Activated B cell treated with CpG ODN at 0.5 μM for 24 hours (primary cell): ENCODE measurements at regions not wholly inside any gene's neighbourhood (a gene's known extent, or its start where the extent isn't known, plus 50 kb on each side); places are given as distances from the start of the nearest gene placed in this dataset.
"Not testable (repeated sequence)": the region's sequence is repeated elsewhere in the genome, so short reads cannot be mapped to it uniquely, and the experiment has no call there.

Experiments
- ATAC-seq: fragments of 200-7000 bp; cut with Tn5 transposase; one replicate; pipeline ENCODE4 v1.10.0; 2021; ENCODE audit warnings: low read depth, mild to moderate bottlenecking, moderate library complexity
- CTCF ChIA-PET: fragments of 350-600 bp; sonication (Branson Sonifier 250); formaldehyde crosslinking; loops from one replicate; lab custom pipeline; 2021; ENCODE audit warnings: antibody characterized with exemption; lab: Charles Lee
- POLR2A ChIA-PET: fragments of 350-600 bp; sonication (Branson Sonifier 250); formaldehyde crosslinking; loops from one replicate; lab custom pipeline; 2021; ENCODE audit warnings: antibody characterized with exemption; lab: Charles Lee
- DNase-seq: peaks from one replicate; pipeline ENCODE4 v3.0.0; 2022
- H3K27ac Mint-ChIP-seq: one replicate; pipeline ENCODE4 v1.8.0; 2020; ENCODE audit warnings: mixed read lengths
- H3K27me3 Mint-ChIP-seq: one replicate; pipeline ENCODE4 v1.8.0; 2021; ENCODE audit warnings: mixed read lengths
- H3K36me3 Mint-ChIP-seq: one replicate; pipeline ENCODE4 v1.8.0; 2021; ENCODE audit warnings: low read depth, mixed read lengths
- H3K4me1 Mint-ChIP-seq: one replicate; pipeline ENCODE4 v1.8.0; 2021; ENCODE audit warnings: mixed read lengths
- H3K4me3 Mint-ChIP-seq: one replicate; pipeline ENCODE4 v1.8.0; 2020; ENCODE audit warnings: mild to moderate bottlenecking, mixed read lengths
- H3K9me3 Mint-ChIP-seq: one replicate; pipeline ENCODE4 v1.8.0; 2020; ENCODE audit warnings: mixed read lengths
- CTCF ChIP-seq: fragments of 200-600 bp; IDR thresholded peaks from one replicate; pipeline ENCODE4 v1.8.0; 2022; ENCODE audit warnings: antibody characterized with exemption, mild to moderate bottlenecking
- intact Hi-C: fragments of 100-400 bp; cut with micrococcal nuclease; formaldehyde crosslinking; loops from one replicate; pipeline ENCODE4 v1.15.1; 2024

DNA sequence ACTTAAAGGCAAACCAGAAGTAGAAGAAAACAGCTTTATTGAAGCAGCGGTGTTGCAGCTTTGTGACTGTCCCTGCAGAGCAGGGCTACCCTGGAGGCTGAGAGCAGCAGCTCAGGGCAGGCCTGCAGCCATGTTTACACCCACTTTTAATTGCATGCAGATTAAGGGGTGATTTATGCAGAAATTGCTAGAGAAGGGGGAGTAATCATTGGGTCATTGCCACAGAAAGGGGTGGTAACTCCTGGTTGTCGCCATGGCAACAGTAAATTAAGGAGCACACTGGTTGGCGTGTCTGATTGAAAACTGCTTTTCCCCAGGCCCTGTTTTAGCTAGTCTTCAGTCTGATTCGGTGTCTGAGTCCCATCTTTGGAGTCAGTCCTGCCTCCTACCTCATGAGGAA is 195.4 kb upstream of the HDAC4 start:
- H3K27ac Mint-ChIP-seq, result no peak overlapping the region
- no peak for TF ChIP-seq CTCF
- ChIA-PET POLR2A (no interaction called here), CTCF (no interaction called here)
- no peak overlapping the region for H3K4me3 Mint-ChIP-seq
- H3K9me3 Mint-ChIP-seq, result no peaks in the 10 kb centered on the region
- intact Hi-C loops, result no loop called here
- no peaks in the 10 kb centered on the region for H3K36me3 Mint-ChIP-seq
- DNase-seq, result peak; percentile 1
- ATAC-seq, result no peak
- no peaks in the 10 kb centered on the region for H3K27me3 Mint-ChIP-seq
- no peaks in the 10 kb centered on the region for H3K4me1 Mint-ChIP-seq

DNA sequence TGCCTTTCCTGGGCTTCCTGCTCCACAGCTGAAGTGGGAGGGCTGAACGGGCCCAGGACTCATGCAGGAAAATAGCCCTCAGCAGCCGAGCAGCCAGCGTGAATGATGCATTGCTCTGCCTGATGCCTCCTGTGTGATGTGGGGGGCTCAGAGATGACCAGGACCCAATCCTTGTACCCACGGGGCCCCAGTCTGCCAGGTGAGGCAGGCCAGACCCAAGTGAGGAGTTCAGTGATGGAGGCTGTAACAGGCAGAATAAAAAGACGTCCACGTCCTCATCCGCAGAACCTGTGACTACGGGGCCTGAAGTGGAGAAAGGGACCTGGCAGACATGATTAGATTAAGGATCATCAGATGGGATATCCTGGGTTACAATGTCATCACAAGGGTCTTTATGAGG is 194.9 kb upstream of the HDAC4 start:
- Mint-ChIP-seq H3K4me3 (no peak overlapping the region), H3K9me3 (no peaks in the 10 kb centered on the region), H3K4me1 (no peaks in the 10 kb centered on the region), H3K36me3 (no peaks in the 10 kb centered on the region), H3K27me3 (no peaks in the 10 kb centered on the region), H3K27ac (no peak overlapping the region)
- intact Hi-C loops, result no loop called here
- no peak for ATAC-seq
- no peak for TF ChIP-seq CTCF
- DNase-seq, result peak; percentile 1
- POLR2A ChIA-PET, result no interaction called here
- CTCF ChIA-PET, result no interaction called here

DNA sequence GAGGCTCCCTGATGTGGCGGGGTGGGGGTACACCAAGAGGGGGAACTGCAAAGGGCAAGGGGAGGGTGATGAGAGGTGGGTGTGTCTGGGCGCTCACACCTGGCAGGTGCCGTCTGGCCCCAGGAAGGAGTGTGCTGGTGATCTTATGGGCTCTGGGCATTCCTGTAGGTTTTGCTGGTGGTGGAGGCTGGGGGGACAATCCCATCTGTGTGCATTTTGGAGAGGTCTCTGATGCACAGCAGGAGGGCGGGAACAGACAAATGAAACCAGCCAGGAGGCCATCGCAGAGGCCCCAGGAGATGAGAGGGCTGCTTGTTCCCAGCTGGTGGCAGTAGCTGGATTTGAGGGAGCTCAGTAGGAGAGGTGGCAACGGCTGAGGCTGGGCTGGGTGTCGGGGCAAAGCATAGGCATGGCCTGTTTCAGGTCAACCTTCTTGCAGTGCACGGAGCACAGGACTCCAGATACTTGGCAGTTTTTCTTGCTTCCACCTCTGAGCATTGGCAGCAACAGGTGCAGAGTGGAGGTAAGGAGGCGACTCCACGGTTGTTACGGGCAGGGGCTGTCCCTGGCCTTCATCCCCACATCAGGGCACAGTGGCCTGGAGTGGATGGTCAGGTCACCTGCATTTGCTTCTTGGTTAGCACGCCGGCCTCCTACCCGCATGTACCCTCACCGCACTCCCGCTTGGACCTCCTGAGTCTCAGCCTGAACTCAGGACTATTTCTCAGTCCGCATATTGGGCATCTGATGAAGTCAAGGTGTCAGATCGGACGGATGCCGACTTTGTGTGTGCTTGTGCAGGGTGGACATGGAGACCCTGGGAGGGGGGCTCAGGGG is 194.2 kb upstream of the HDAC4 start:
- Mint-ChIP-seq H3K9me3 (no peaks in the 10 kb centered on the region), H3K4me1 (no peaks in the 10 kb centered on the region), H3K36me3 (no peaks in the 10 kb centered on the region), H3K27me3 (no peaks in the 10 kb centered on the region), H3K27ac (no peak overlapping the region), H3K4me3 (no peak overlapping the region)
- ChIA-PET POLR2A (no interaction called here), CTCF (no interaction called here)
- TF ChIP-seq CTCF, result no peak
- peak; percentile 3 for DNase-seq
- ATAC-seq, result no peak
- intact Hi-C loops, result no loop called here

DNA sequence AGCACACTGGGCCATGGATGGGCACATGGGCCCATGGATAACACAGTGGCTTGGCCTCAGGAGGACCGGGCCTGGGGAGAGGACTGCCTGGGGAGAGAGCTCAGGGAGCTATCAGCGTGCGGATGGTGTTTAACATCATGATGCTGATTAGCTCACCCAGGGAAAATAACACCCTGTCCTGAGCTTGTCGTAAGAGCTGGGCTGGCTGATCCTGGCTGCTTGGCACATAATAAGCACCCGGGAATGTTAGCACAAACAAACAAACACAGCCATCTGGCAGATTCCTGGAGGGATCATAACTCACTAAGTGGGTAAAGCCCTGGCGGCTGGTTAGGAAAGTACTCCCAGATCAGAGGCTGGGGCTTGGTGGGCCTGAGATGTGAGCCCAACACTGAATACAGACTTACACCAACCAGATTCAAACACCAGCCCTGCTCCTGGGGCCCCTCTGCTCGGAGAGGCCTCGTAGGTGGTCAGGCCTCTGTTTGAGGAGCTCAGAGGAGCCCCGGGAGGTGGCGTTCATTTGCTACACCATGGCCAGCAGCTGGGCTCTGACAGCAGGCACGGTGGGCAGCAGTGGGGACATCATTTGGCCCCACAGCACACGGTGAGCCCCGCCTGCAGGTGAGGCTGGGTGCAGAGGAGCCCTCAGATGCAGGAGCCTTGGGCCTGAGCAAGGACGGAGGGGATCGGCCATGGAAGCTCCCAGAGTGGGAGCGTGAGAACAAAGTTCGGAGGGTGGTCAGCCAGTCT is 193.4 kb upstream of the HDAC4 start:
- CTCF ChIA-PET, result no interaction called here
- H3K27ac Mint-ChIP-seq, result no peak overlapping the region
- ATAC-seq, result no peak
- H3K4me1 Mint-ChIP-seq, result no peaks in the 10 kb centered on the region
- TF ChIP-seq CTCF, result no peak
- no peaks in the 10 kb centered on the region for H3K27me3 Mint-ChIP-seq
- no peaks in the 10 kb centered on the region for H3K9me3 Mint-ChIP-seq
- DNase-seq, result peak; percentile 4
- H3K4me3 Mint-ChIP-seq, result no peak overlapping the region
- POLR2A ChIA-PET, result no interaction called here
- intact Hi-C loops, result no loop called here
- no peaks in the 10 kb centered on the region for H3K36me3 Mint-ChIP-seq

GRCh38 chr2:239593455-239593854 is 192.6 kb upstream of the HDAC4 start:
- intact Hi-C loops, result no loop called here
- no peak overlapping the region for H3K4me3 Mint-ChIP-seq
- no peak for ATAC-seq
- no peak overlapping the region for H3K27ac Mint-ChIP-seq
- H3K27me3 Mint-ChIP-seq, result no peaks in the 10 kb centered on the region
- H3K36me3 Mint-ChIP-seq, result no peaks in the 10 kb centered on the region
- POLR2A ChIA-PET, result no interaction called here
- no peak for TF ChIP-seq CTCF
- H3K9me3 Mint-ChIP-seq, result no peaks in the 10 kb centered on the region
- DNase-seq, result no peak
- CTCF ChIA-PET, result no interaction called here
- H3K4me1 Mint-ChIP-seq, result no peaks in the 10 kb centered on the region

GRCh38 chr2:239592629-239593290 is 191.9 kb upstream of the HDAC4 start:
- H3K27me3 Mint-ChIP-seq, ATAC-seq, DNase-seq, H3K4me3 Mint-ChIP-seq, H3K27ac Mint-ChIP-seq, POLR2A ChIA-PET, CTCF ChIA-PET, intact Hi-C loops, H3K9me3 Mint-ChIP-seq, H3K4me1 Mint-ChIP-seq, H3K36me3 Mint-ChIP-seq: not testable (repeated sequence)
